Stimulated activated naive CD8-positive, alpha-beta T cell treated with anti-CD3 and anti-CD28 coated beads, Interleukin-15, Interleukin-2, amounts not matched to agents 100 ng/mL and 50 ng/mL, for 24 hours (primary cell): ENCODE measurements at regions not wholly inside any gene's neighbourhood (a gene's known extent, or its start where the extent isn't known, plus 50 kb on each side); places are given as distances from the start of the nearest gene placed in this dataset.
"Not testable (repeated sequence)": the region's sequence is repeated elsewhere in the genome, so short reads cannot be mapped to it uniquely, and the experiment has no call there.

Experiments used
- H3K27ac Mint-ChIP-seq: one replicate; pipeline ENCODE4 v1.8.0; 2021; ENCODE audit warnings: mild to moderate bottlenecking, mixed read lengths
- H3K27me3 Mint-ChIP-seq: one replicate; pipeline ENCODE4 v1.8.0; 2021; ENCODE audit warnings: mixed read lengths
- H3K36me3 Mint-ChIP-seq: one replicate; pipeline ENCODE4 v1.8.0; 2021; ENCODE audit warnings: low read depth, mixed read lengths
- H3K4me1 Mint-ChIP-seq: one replicate; pipeline ENCODE4 v1.8.0; 2021; ENCODE audit warnings: low read depth, mixed read lengths
- H3K4me3 Mint-ChIP-seq: one replicate; pipeline ENCODE4 v1.8.0; 2021; ENCODE audit warnings: mild to moderate bottlenecking, mixed read lengths
- H3K9me3 Mint-ChIP-seq: one replicate; pipeline ENCODE4 v1.8.0; 2021; ENCODE audit warnings: mixed read lengths

DNA sequence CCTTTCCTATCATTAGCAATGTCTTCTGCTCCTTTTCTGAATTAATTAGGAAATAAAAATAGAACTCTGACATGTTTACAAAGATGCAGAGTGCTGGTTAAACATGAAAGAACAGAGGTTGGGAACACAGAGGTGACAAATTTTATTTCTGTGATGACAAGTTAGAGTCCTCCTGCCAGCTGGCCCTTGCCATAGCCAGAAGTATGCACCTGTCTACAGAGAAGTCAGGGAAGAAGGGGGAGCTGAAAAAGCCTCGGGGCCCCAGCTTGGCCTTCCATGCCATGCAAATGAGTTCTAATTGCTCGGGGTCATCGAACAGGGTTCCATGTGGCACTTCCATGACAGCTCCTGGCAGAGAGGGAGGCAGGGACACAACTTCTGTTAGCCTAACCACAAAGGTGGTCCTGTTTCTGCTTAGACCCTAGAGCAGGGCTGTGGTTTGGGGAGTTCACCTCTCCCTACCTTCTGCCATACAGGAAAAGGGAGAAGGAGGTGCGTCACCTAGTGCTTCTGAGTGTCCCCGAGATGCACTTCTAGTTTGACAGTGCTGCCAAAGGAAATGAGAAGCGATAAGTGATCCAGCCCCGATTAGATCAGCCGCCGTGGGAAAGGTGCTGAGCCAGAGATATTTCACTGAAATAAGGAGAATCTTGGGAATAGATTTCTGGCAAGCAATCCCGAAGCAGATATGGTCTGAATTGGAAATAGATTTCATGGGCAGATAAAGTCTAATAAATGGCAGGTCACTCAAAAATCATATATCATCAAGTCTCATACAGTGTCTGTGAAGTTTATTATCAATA is 155.8 kb upstream of the FOXN3 start:
- Mint-ChIP-seq H3K27ac (no peak overlapping the region), H3K4me3 (no peak overlapping the region), H3K27me3 (no peaks in the 10 kb centered on the region)

GRCh38 chr14:89571491-89571890 is 154.5 kb upstream of the FOXN3 start:
- Mint-ChIP-seq H3K27me3 (no peaks in the 10 kb centered on the region), H3K36me3 (peaks cover 9% of the 10 kb centered on the region), H3K27ac (no peak overlapping the region), H3K9me3 (no peaks in the 10 kb centered on the region), H3K4me3 (no peak overlapping the region), H3K4me1 (peaks cover 33% of the 10 kb centered on the region)

More for the DNA sequence above, 155.8 kb upstream of the FOXN3 start:
- Mint-ChIP-seq H3K9me3 (no peaks in the 10 kb centered on the region), H3K36me3 (peaks cover 9% of the 10 kb centered on the region), H3K4me1 (peaks cover 34% of the 10 kb centered on the region)

GRCh38 chr14:89566644-89567415 is 149.8 kb upstream of the FOXN3 start:
- Mint-ChIP-seq H3K9me3 (no peaks in the 10 kb centered on the region), H3K36me3 (peaks cover 20% of the 10 kb centered on the region), H3K27ac (no peak overlapping the region), H3K4me1 (peaks cover 50% of the 10 kb centered on the region), H3K27me3 (no peaks in the 10 kb centered on the region), H3K4me3 (no peak overlapping the region)

DNA sequence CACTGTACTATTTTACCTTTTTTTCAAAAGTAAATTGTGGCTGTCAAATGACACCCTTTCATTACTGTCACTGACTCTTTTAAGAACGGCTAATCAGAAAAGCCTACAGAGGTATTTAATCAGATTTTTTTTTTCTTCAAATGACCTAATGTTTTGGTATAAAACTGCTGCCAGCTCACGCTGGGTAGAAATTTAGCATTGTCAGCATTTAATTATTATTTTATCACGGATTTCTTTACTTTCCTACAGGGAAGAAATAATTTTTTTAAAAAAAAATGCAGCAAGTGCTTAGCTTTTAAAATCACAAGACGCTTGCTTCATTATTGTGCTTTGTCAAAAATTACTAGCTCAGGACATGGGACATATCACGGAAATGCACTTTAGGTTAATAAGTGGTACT is 149.1 kb upstream of the FOXN3 start:
- H3K27ac Mint-ChIP-seq = no peak overlapping the region
- peaks cover 25% of the 10 kb centered on the region for H3K36me3 Mint-ChIP-seq
- H3K9me3 Mint-ChIP-seq = no peaks in the 10 kb centered on the region
- no peaks in the 10 kb centered on the region for H3K27me3 Mint-ChIP-seq
- H3K4me1 Mint-ChIP-seq = peaks cover 50% of the 10 kb centered on the region
- H3K4me3 Mint-ChIP-seq = no peak overlapping the region

DNA sequence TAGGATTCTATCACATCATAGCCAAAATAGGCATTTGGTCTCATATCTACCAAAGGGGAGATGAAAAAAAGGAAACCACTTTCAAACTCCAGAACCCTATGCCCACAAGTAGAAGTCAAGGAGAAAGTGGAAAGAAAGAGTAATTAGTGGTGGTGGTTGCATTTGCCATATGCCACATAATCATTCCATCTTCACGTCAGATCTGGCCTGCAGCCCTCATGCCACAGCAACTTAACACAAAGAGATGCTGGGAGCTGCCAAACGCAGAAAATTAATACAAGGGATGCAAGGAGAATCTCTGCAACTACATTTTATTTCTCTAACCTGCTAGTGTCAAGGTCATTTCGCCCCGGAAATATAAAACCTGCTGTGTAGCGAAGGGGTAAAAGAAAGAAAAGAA is 148.6 kb upstream of the FOXN3 start:
- no peaks in the 10 kb centered on the region for H3K27me3 Mint-ChIP-seq
- no peak overlapping the region for H3K27ac Mint-ChIP-seq
- H3K4me1 Mint-ChIP-seq = peaks cover 46% of the 10 kb centered on the region
- peaks cover 27% of the 10 kb centered on the region for H3K36me3 Mint-ChIP-seq
- no peak overlapping the region for H3K4me3 Mint-ChIP-seq
- H3K9me3 Mint-ChIP-seq = peaks cover 3% of the 10 kb centered on the region

DNA sequence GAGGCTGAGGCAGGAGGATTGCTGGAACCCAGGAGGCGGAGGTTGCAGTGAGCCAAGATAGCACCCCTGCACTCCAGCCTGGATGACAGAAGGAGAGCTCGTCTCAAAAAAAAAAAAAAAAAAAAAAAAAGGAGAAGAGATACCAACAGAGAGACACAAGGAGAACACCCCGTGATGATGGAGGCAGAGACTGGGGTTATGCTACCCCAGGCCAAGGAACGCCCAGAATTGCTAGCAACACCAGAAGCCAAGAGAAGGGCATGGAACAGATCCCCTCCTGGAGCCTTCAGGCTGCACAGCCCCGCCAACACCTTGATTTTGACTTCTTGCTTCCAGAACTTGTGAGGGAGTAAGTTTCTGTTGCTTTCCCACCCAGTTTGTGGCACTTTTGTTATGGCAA is 148.0 kb upstream of the FOXN3 start:
- Mint-ChIP-seq H3K36me3 (peaks cover 30% of the 10 kb centered on the region), H3K9me3 (peaks cover 3% of the 10 kb centered on the region), H3K4me3 (no peak overlapping the region), H3K4me1 (peaks cover 42% of the 10 kb centered on the region), H3K27me3 (no peaks in the 10 kb centered on the region), H3K27ac (no peak overlapping the region)

- Mint-ChIP-seq H3K4me1 (peaks cover 41% of the 10 kb centered on the region), H3K9me3 (peaks cover 3% of the 10 kb centered on the region), H3K4me3 (no peak overlapping the region), H3K27ac (no peak overlapping the region), H3K27me3 (no peaks in the 10 kb centered on the region), H3K36me3 (peaks cover 31% of the 10 kb centered on the region)
Measured at GRCh38 chr14:89564286-89564957, 147.4 kb upstream of the FOXN3 start.

DNA sequence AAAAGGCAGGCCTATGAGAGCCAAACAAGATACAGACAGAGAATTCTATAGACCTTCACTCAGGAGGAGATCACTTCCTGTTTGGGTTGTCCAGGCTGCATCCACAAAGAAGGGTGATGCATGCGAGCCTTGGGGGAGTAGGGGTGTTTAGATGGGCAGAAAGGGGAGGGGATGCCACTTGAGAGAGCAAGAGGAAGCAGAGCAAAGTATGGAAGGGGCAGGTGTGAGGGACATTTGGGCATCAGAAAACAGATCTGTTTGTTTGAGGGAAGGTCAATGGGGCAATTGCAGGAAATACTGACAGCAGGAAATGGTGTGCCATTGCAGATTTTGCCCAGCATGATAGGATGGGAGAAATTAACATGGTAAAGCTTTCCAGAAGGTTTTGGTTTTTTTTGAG is 146.4 kb upstream of the FOXN3 start:
- peaks cover 3% of the 10 kb centered on the region for H3K9me3 Mint-ChIP-seq
- H3K4me3 Mint-ChIP-seq = no peak overlapping the region
- H3K27me3 Mint-ChIP-seq = no peaks in the 10 kb centered on the region
- peaks cover 38% of the 10 kb centered on the region for H3K4me1 Mint-ChIP-seq
- peaks cover 35% of the 10 kb centered on the region for H3K36me3 Mint-ChIP-seq
- peak overlapping the region; percentile 53 for H3K27ac Mint-ChIP-seq

GRCh38 chr14:89551955-89552354 is 134.9 kb upstream of the FOXN3 start:
- Mint-ChIP-seq H3K27ac (no peak overlapping the region), H3K9me3 (no peaks in the 10 kb centered on the region), H3K27me3 (no peaks in the 10 kb centered on the region), H3K4me1 (peaks cover 49% of the 10 kb centered on the region), H3K36me3 (peaks cover 17% of the 10 kb centered on the region), H3K4me3 (no peak overlapping the region)

DNA sequence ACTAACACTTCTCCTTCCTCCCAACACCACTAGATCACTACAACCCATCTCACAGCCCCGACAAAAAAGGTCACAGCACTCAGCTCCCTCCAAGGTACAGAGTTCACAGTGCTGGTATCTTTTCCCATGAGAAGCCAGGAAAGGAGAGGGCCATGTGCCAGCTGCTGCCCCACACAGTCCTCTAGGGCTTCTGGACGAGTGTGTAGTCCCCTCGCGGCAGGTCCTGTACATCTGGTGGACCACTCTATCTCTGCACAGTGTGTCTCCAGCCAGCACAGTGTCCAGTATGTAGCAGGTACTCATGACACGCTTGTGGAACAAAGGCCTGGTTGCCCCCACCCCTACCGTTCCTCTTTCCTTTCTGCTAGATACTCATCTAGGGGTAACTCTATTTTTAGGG is 134.4 kb upstream of the FOXN3 start:
- H3K4me1 Mint-ChIP-seq = peaks cover 47% of the 10 kb centered on the region
- no peaks in the 10 kb centered on the region for H3K27me3 Mint-ChIP-seq
- peaks cover 13% of the 10 kb centered on the region for H3K36me3 Mint-ChIP-seq
- no peak overlapping the region for H3K27ac Mint-ChIP-seq
- H3K4me3 Mint-ChIP-seq = no peak overlapping the region
- H3K9me3 Mint-ChIP-seq = no peaks in the 10 kb centered on the region

GRCh38 chr14:89550821-89551220 is 133.8 kb upstream of the FOXN3 start:
- H3K27me3 Mint-ChIP-seq = no peaks in the 10 kb centered on the region
- H3K36me3 Mint-ChIP-seq = peaks cover 10% of the 10 kb centered on the region
- peaks cover 47% of the 10 kb centered on the region for H3K4me1 Mint-ChIP-seq
- no peak overlapping the region for H3K4me3 Mint-ChIP-seq
- H3K9me3 Mint-ChIP-seq = no peaks in the 10 kb centered on the region
- no peak overlapping the region for H3K27ac Mint-ChIP-seq

- Mint-ChIP-seq H3K36me3 (peaks cover 10% of the 10 kb centered on the region), H3K4me1 (peaks cover 44% of the 10 kb centered on the region), H3K9me3 (no peaks in the 10 kb centered on the region), H3K4me3 (no peak overlapping the region), H3K27ac (no peak overlapping the region), H3K27me3 (no peaks in the 10 kb centered on the region)
Measured at GRCh38 chr14:89549381-89550125, 132.5 kb upstream of the FOXN3 start.

DNA sequence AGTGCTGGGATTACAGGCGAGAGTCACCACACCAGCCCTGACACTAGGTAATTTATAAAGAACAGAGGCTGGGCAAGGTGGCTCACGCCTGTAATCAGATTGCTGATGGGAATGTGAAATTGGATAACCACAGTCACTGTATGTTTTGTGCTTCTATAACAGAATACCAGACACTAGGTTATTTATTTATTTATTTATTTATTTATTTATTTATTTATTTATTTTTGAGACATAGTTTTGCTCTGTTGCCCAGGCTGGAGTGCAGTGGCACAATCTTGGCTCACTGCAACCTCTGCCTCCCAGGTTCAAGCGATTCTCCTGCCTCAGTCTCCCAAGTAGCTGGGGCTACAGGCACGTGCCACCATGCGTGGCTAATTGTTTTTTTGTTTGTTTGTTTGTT is 130.0 kb upstream of the FOXN3 start:
- H3K4me3 Mint-ChIP-seq, H3K27ac Mint-ChIP-seq, H3K9me3 Mint-ChIP-seq, H3K27me3 Mint-ChIP-seq: not testable (repeated sequence)
- peaks cover 41% of the 10 kb centered on the region for H3K4me1 Mint-ChIP-seq
- H3K36me3 Mint-ChIP-seq = peaks cover 10% of the 10 kb centered on the region

DNA sequence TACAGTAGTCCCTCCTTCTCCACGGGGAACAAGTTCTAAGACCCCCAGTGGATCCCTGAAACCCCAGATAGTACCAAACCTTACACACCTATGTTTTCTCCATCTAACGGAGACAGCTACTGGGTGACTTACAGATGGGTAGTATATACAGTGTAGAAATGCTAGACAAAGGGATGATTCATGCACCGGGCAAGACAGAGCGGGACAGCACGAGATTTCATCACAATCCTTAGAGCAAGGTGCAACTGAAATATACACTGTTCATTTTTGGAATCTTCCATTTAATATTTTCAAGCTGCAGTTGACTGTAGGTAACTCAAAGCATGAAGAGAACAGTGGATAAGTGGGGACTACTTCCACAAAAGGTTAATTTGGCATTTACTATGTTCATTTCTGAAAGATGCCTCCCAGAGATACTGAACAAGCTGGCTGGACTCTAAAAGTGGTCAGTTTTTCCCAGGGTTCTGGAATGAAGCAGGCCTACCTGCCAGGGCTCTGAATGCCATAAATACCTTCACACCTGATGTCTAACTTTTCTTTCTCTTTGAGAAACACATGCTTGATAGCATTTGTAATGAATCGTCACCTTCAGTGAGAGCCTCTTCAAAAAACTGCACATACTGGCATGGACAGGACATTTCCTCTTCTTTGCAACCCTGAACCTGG is 127.7 kb upstream of the FOXN3 start:
- H3K4me3 Mint-ChIP-seq = no peak overlapping the region
- H3K36me3 Mint-ChIP-seq = peaks cover 6% of the 10 kb centered on the region
- H3K4me1 Mint-ChIP-seq = peaks cover 36% of the 10 kb centered on the region
- H3K27me3 Mint-ChIP-seq = no peaks in the 10 kb centered on the region
- H3K9me3 Mint-ChIP-seq = no peaks in the 10 kb centered on the region
- no peak overlapping the region for H3K27ac Mint-ChIP-seq
